GM23248 (cell line): ENCODE measurements at regions not wholly inside any gene's neighbourhood (a gene's known extent, or its start where the extent isn't known, plus 50 kb on each side); places are given as distances from the start of the nearest gene placed in this dataset.

Source experiments
- EZH2 ChIP-seq: fragments of 200-600 bp; sonication (generic); IDR thresholded peaks from 2 replicates; pipeline ENCODE4 v1.6.1; 2018; ENCODE audit warnings: antibody characterized with exemption, mild to moderate bottlenecking; ENCODE audit not compliant: insufficient read depth, poor library complexity, severe bottlenecking
- EZH2phosphoT487 ChIP-seq: fragments of 200-600 bp; sonication (generic); IDR thresholded peaks from 2 replicates; pipeline ENCODE4 v1.6.1; 2018; ENCODE audit warnings: antibody characterized with exemption, moderate library complexity, mild to moderate bottlenecking, low read depth; ENCODE audit not compliant: insufficient read depth

- TF ChIP-seq EZH2 (no peak), EZH2phosphoT487 (no peak)
These were observed 564.5 kb upstream of the PSMD7 start for GRCh38 chr16:73732143-73732542.
